HL-60 (cell line): ENCODE measurements at regions not wholly inside any gene's neighbourhood (a gene's known extent, or its start where the extent isn't known, plus 50 kb on each side); places are given as distances from the start of the nearest gene placed in this dataset.

Source experiments
- DNase-seq, 2 experiments: peaks; one replicate each; pipeline ENCODE4 v3.0.0-alpha.2; 2010 to 2020; ENCODE audit warnings: low read depth in 1 of 2, low spot score in 1 of 2
- H3K27ac ChIP-seq: fragments of 250-450 bp; sonication (Bioruptor Pico); replicated peaks from 2 replicates; pipeline ENCODE4 v1.5.1; 2020; ENCODE audit warnings: mild to moderate bottlenecking, moderate library complexity
- H3K27me3 ChIP-seq: fragments of 250-450 bp; sonication (Bioruptor Pico); 2 replicates; pipeline ENCODE4 v1.5.1; 2021; ENCODE audit warnings: mild to moderate bottlenecking, moderate library complexity; ENCODE audit not compliant: insufficient read depth, poor library complexity, severe bottlenecking
- H3K4me3 ChIP-seq: replicated peaks from 2 replicates; pipeline ENCODE4 v1.5.1; 2011; ENCODE audit warnings: mild to moderate bottlenecking, control low read depth, low read length; ENCODE audit not compliant: insufficient read depth
- CTCF ChIP-seq: IDR thresholded peaks from one replicate; pipeline ENCODE4 v1.5.1; 2011; ENCODE audit warnings: low read length, control low read depth, inconsistent platforms; ENCODE audit not compliant: insufficient read depth
- GABPA ChIP-seq: IDR thresholded peaks from 2 replicates; pipeline ENCODE4 v1.6.1; 2012; ENCODE audit warnings: low read depth
- POLR2AphosphoS5 ChIP-seq: IDR thresholded peaks from 2 replicates; pipeline ENCODE4 v1.6.1; 2012; ENCODE audit warnings: low read depth
- REST ChIP-seq: IDR thresholded peaks from 2 replicates; pipeline ENCODE4 v1.6.1; 2012; ENCODE audit warnings: low read depth; ENCODE audit not compliant: insufficient replicate concordance
- SPI1 ChIP-seq: IDR thresholded peaks from 2 replicates; pipeline ENCODE4 v1.6.1; 2012; ENCODE audit warnings: low read depth, mild to moderate bottlenecking, borderline replicate concordance

- DNase-seq = no peak
- H3K27ac ChIP-seq = no peak overlapping the region
- TF ChIP-seq REST = no peak
- TF ChIP-seq POLR2AphosphoS5 = no peak
- TF ChIP-seq SPI1 = no peak
- no peak for TF ChIP-seq GABPA
- no peak for TF ChIP-seq CTCF
- H3K27me3 ChIP-seq = no peaks in the 10 kb centered on the region
- no peak overlapping the region for H3K4me3 ChIP-seq
Observed at GRCh38 chr1:238833919-238834318, 552.4 kb upstream of the CHRM3 start.

GRCh38 chr1:238832106-238832505 lies 554.3 kb upstream of the CHRM3 start:
- TF ChIP-seq SPI1 = no peak
- TF ChIP-seq CTCF = no peak
- no peak for TF ChIP-seq GABPA
- TF ChIP-seq REST = no peak
- TF ChIP-seq POLR2AphosphoS5 = no peak
- DNase-seq = no peak
- no peaks in the 10 kb centered on the region for H3K27me3 ChIP-seq

GRCh38 chr1:238830036-238830611 lies 556.2 kb upstream of the CHRM3 start:
- no peak overlapping the region for H3K4me3 ChIP-seq
- no peak for DNase-seq
- H3K27ac ChIP-seq = no peak overlapping the region
- no peaks in the 10 kb centered on the region for H3K27me3 ChIP-seq
- TF ChIP-seq REST (no peak), GABPA (no peak), POLR2AphosphoS5 (no peak), SPI1 (no peak)

More at GRCh38 chr1:238832106-238832505, 554.3 kb upstream of the CHRM3 start:
- no peak overlapping the region for H3K4me3 ChIP-seq
- H3K27ac ChIP-seq = no peak overlapping the region
